ENCODE measurements at regions not wholly inside any gene's neighbourhood (a gene's known extent, or its start where the extent isn't known, plus 50 kb on each side); places are given as distances from the start of the nearest gene placed in this dataset.
"Not testable (repeated sequence)": the region's sequence is repeated elsewhere in the genome, so short reads cannot be mapped to it uniquely, and the experiment has no call there.

DNA sequence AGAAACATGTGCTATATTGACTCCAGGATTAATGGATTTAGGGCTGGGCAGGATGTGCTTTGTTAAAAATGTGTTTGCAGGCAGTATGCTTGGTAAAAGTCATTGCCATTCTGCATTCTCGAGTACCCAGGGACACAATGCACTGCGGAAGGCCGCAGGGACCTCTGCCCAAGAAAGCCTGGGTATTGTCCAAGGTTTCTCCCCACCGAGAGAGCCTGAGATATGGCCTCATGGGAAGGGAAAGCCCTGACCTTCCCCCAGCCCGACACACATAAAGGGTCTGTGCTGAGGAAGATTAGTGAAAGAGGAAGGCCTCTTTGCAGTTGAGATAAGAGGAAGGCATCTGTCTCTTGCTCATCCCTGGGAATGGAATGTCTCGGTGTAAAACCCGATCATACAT is 186.7 kb upstream of the PTER start:
- TF ChIP-seq YY1 (IDR thresholded peaks at IDR 0.05; ENCODE audit: low read depth, low read length), result not testable (repeated sequence)
- TF ChIP-seq, protein P1, sequence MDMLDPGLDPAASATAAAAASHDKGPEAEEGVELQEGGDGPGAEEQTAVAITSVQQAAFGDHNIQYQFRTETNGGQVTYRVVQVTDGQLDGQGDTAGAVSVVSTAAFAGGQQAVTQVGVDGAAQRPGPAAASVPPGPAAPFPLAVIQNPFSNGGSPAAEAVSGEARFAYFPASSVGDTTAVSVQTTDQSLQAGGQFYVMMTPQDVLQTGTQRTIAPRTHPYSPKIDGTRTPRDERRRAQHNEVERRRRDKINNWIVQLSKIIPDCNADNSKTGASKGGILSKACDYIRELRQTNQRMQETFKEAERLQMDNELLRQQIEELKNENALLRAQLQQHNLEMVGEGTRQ (IDR thresholded peaks at IDR 0.05; ENCODE audit: low read length), result not testable (repeated sequence)
